CD4-positive, alpha-beta memory T cell (primary cell): ENCODE measurements at regions not wholly inside any gene's neighbourhood (a gene's known extent, or its start where the extent isn't known, plus 50 kb on each side); places are given as distances from the start of the nearest gene placed in this dataset.

Source experiments
- CTCF ChIA-PET: fragments of 350-600 bp; sonication (Branson Sonifier 250); formaldehyde crosslinking; loops from one replicate; lab custom pipeline; 2021; ENCODE audit warnings: inconsistent platforms; ENCODE audit not compliant: partially characterized antibody; lab: Charles Lee
- POLR2A ChIA-PET: fragments of 350-600 bp; sonication (Branson Sonifier 250); formaldehyde crosslinking; loops from one replicate; lab custom pipeline; 2021; ENCODE audit not compliant: partially characterized antibody; lab: Charles Lee
- DNase-seq, 5 donors: peaks; one replicate each; pipeline versions ENCODE4 v3.0.0 to v3.0.0-alpha.2; 2020 to 2022; ENCODE audit warnings: mixed read lengths in 1 of 5
- H3K27ac ChIP-seq: one replicate; pipeline ENCODE4 v1.7.0; 2013; ENCODE audit warnings: low read depth, low read length
- H3K27me3 ChIP-seq: 2 replicates; pipeline ENCODE4 v1.7.0; 2013; ENCODE audit warnings: mild to moderate bottlenecking, low read length, moderate library complexity; ENCODE audit not compliant: insufficient read depth
- H3K36me3 ChIP-seq: 2 replicates; pipeline ENCODE4 v1.7.0; 2013; ENCODE audit warnings: mild to moderate bottlenecking, low read length, moderate library complexity; ENCODE audit not compliant: insufficient read depth
- H3K4me1 ChIP-seq: 2 replicates; pipeline ENCODE4 v1.7.0; 2013; ENCODE audit warnings: mild to moderate bottlenecking, low read length, moderate library complexity; ENCODE audit not compliant: insufficient read depth
- H3K4me3 ChIP-seq, 2 donors: one replicate each; pipeline ENCODE4 v1.7.0; 2013; ENCODE audit warnings: low read length in 2 of 2, mild to moderate bottlenecking in 1 of 2
- H3K9me3 ChIP-seq, 2 donors: one replicate each; pipeline ENCODE4 v1.7.0; 2013; ENCODE audit warnings: low read length in 2 of 2, control low read depth in 1 of 2; ENCODE audit not compliant: control insufficient read depth in 1 of 2
- H3K27ac Mint-ChIP-seq, 7 donors: one replicate each; pipeline ENCODE4 v1.8.0; 2020 to 2021; ENCODE audit warnings: mixed read lengths in 7 of 7, mild to moderate bottlenecking in 6 of 7, inconsistent platforms in 3 of 7, moderate library complexity in 3 of 7
- H3K27me3 Mint-ChIP-seq, 2 donors: one replicate each; pipeline ENCODE4 v1.8.0; 2020 to 2021; ENCODE audit warnings: mixed read lengths in 2 of 2
- H3K36me3 Mint-ChIP-seq, 2 donors: one replicate each; pipeline ENCODE4 v1.8.0; 2020 to 2021; ENCODE audit warnings: mixed read lengths in 2 of 2, inconsistent platforms in 1 of 2, mild to moderate bottlenecking in 1 of 2
- H3K4me1 Mint-ChIP-seq, 4 donors: one replicate each; pipeline ENCODE4 v1.8.0; 2020 to 2021; ENCODE audit warnings: mixed read lengths in 4 of 4, mild to moderate bottlenecking in 1 of 4
- H3K4me3 Mint-ChIP-seq, 8 donors: one replicate each; pipeline ENCODE4 v1.8.0; 2020 to 2021; ENCODE audit warnings: mixed read lengths in 8 of 8, mild to moderate bottlenecking in 7 of 8, moderate library complexity in 6 of 8, inconsistent platforms in 3 of 8
- H3K9me3 Mint-ChIP-seq, 8 donors: one replicate each; pipeline ENCODE4 v1.8.0; 2020 to 2021; ENCODE audit warnings: mixed read lengths in 8 of 8, mild to moderate bottlenecking in 5 of 8, inconsistent platforms in 3 of 8, moderate library complexity in 1 of 8
- intact Hi-C: fragments of 100-400 bp; cut with micrococcal nuclease; formaldehyde crosslinking; loops from one replicate; pipeline ENCODE4 v1.15.1; 2023

DNA sequence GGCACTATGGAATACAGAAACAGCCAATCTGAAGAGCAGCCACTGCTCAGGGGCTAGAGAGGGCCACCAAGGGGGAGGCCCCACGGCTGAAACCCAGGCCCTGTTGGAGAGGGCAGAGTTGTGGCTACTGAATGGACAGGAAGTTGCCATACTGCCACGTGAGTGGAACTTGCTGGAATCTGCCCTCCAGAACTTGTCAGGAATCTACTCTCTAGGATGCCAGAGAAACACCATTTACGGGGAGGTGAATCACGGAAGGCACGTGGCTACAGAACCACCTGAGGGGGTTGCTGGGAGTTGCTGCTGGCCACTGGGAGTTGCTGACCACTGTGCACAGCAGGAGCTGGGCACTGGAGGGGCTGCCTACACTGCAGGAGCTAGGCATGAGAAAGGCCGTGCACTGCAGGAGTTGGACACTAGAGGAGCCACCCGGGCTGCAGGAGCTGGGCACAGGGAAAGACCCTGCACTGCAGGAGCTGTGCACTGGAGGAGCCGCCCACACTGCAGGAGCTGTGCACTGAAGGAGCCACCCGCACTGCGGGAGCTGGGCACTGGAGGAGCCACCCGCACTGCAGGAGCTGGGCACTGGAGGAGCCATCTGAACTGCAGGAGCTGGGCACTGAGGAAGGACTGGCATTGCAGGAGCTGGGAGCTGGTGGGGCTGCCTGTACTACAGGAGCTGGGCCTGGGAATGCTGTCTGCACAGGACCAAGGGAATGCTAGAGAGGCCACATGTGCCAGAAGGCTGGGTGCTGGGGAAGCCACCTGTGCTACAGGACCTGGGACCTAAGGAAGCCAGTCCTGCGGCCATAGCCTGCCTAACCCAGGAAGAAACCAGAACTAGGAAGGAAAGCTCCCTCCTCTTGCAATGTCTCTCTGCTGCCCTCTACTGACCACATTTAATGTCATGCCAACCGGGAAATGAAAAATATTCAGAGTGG, 343.4 kb downstream of the MATN1 start:
- peak; percentile 50 to 57 (median 56) for DNase-seq
- Histone ChIP-seq H3K4me3 (no peak overlapping the region), H3K27ac (no peak overlapping the region), H3K36me3 (no peaks in the 10 kb centered on the region), H3K27me3 (no peaks in the 10 kb centered on the region), H3K9me3 (no peaks in the 10 kb centered on the region), H3K4me1 (no peaks in the 10 kb centered on the region)
- ChIA-PET CTCF (interaction anchor here (0.6 to 2.2 kb wide), 20 partner anchors 9 to 1177 kb away, joined by 3 to 33 read pairs (median 4); partner anchors contain the start of genes MECR and PTPRU), POLR2A (no interaction called here)
- Mint-ChIP-seq H3K4me3 (peak overlapping the region in 1 of 8 donors; percentile 23), H3K27me3 (peaks cover 3 to 17% of the 10 kb centered on the region in 2 donors), H3K9me3 (no peaks in the 10 kb centered on the region), H3K27ac (no peak overlapping the region), H3K36me3 (no peaks in the 10 kb centered on the region), H3K4me1 (peaks cover 3 to 12% (median 5%) of the 10 kb centered on the region in 4 donors)
- intact Hi-C loops: loop anchor here (5.0 kb wide), 1 partner anchor 588 kb away; no protein-coding TSS in a partner anchor

DNA sequence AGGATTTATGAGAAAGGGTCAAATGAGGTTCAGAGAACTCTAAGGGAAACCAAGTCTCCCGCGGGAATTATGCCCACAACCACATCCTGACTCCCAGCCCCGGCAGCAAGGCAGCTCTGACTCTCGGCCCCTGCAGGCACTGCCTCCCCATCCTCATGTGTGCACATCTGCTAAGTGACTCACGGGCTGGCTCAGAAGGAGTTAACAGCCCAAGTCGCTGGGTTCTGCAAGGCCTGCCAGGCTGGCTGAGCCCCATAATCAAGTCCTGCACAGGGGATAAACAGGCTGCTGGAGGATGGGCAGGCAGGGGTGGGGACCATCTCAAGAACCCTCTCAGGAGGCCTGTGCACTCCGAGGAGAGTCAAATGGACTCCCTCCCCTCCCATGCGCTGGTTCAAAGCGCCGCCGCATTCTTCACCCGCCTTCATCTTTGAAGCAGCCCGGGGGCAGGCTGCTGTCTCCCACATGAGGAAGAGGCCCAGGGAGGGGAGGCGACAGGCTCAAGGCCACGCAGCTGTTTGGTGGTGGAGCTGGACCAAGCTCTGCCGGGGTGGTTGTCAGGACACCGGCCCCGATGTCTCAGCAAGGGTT, 344.3 kb downstream of the MATN1 start:
- no peak overlapping the region for H3K4me3 ChIP-seq
- no peak overlapping the region for H3K27ac Mint-ChIP-seq
- H3K27me3 ChIP-seq: no peaks in the 10 kb centered on the region
- no peak for DNase-seq
- H3K9me3 ChIP-seq: no peaks in the 10 kb centered on the region
- ChIA-PET CTCF (interaction anchor here (1.3 kb wide), 1 partner anchor 147 kb away, joined by 3 read pairs; no protein-coding TSS in a partner anchor), POLR2A (no interaction called here)
- peaks cover 3 to 12% (median 5%) of the 10 kb centered on the region in 4 donors for H3K4me1 Mint-ChIP-seq
- intact Hi-C loops: no loop called here
- H3K27ac ChIP-seq: no peak overlapping the region
- H3K9me3 Mint-ChIP-seq: no peaks in the 10 kb centered on the region
- H3K27me3 Mint-ChIP-seq: peaks cover 3 to 19% of the 10 kb centered on the region in 2 donors
- H3K4me3 Mint-ChIP-seq: no peak overlapping the region
- no peaks in the 10 kb centered on the region for H3K4me1 ChIP-seq
- H3K36me3 Mint-ChIP-seq: no peaks in the 10 kb centered on the region
- H3K36me3 ChIP-seq: no peaks in the 10 kb centered on the region

DNA sequence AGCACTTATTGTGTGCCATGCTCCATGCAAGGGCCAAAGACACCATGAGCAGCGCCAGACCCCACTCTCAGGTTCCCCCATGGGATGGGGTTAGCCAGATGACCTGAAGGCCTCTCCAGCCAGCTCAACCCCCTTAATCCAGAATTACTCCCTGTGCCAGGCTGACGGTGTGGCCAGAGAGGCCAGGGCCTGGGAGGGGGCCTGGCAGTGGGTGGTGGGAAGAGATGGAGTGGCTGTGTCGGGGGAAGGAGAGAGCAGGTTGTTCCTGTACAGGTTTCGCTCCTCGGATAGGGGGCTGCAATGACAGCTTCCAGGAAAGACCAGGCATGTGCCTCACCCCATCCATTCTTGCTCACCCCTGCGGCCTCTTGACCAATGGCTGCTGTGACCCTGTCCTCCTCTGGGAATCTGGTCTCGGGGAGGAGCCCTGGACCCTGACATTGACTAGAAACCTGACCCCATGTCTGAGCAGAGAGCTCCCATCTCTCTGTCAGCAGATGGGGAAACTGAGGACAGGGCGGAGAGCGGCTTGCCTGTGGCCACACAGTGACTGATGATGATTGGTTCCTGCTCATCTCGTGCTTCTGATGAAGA, 345.3 kb downstream of the MATN1 start:
- H3K27ac ChIP-seq: no peak overlapping the region
- CTCF ChIA-PET: interaction anchor here (1.2 kb wide), 1 partner anchor 13 kb away, joined by 4 read pairs; no protein-coding TSS in a partner anchor
- Mint-ChIP-seq H3K27ac (no peak overlapping the region), H3K36me3 (no peaks in the 10 kb centered on the region), H3K9me3 (no peaks in the 10 kb centered on the region), H3K4me1 (peaks cover 3 to 12% (median 5%) of the 10 kb centered on the region in 4 donors), H3K4me3 (no peak overlapping the region), H3K27me3 (peaks cover 3 to 20% of the 10 kb centered on the region in 2 donors)
- H3K4me1 ChIP-seq: no peaks in the 10 kb centered on the region
- no peaks in the 10 kb centered on the region for H3K36me3 ChIP-seq
- H3K9me3 ChIP-seq: no peaks in the 10 kb centered on the region
- intact Hi-C loops: no loop called here
- POLR2A ChIA-PET: no interaction called here
- H3K27me3 ChIP-seq: no peaks in the 10 kb centered on the region
- H3K4me3 ChIP-seq: no peak overlapping the region
- no peak for DNase-seq

DNA sequence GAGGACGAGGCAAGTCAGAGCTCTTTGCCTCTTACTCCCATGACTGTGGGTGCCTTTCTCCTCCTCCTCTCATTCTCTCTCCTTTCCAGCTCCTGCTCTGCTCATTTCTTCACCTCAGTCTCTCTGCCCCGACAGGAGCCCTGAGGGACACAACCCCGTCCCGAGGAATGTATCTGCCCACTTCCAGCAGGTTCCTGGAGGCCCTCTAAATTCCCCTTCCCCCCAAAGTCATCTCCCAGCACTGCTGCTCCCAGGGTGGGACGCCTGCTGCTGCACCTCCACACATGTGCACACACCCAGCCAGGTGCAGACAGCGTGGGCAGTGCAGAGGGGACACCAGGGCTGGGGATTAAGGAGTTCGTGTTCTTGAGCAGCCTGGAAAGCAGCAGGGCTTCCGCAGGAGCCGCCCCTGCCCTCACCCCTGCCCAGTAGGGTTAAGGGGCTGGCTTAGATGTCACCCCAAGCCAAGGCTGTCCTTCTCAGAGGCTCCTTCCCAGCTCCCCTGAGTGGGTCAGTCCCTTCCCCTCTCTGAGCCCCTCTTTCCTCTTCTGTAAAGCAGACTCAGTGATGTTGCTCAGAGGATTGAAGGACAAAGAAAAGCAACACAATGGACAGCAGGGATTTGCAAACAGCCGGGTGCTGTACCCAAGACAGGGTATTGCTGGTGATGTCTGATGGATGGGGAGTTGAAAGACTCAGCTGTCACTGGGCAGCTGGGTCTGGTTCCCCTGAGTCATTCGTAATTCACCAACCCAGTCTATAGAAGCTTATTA, 346.0 kb downstream of the MATN1 start:
- POLR2A ChIA-PET: no interaction called here
- H3K36me3 Mint-ChIP-seq: no peaks in the 10 kb centered on the region
- H3K9me3 Mint-ChIP-seq: no peaks in the 10 kb centered on the region
- H3K4me1 ChIP-seq: no peaks in the 10 kb centered on the region
- no peak overlapping the region for H3K4me3 ChIP-seq
- no peaks in the 10 kb centered on the region for H3K27me3 ChIP-seq
- no peaks in the 10 kb centered on the region for H3K9me3 ChIP-seq
- CTCF ChIA-PET: interaction anchor here (1.2 kb wide), 1 partner anchor 12 kb away, joined by 4 read pairs; no protein-coding TSS in a partner anchor
- H3K36me3 ChIP-seq: no peaks in the 10 kb centered on the region
- H3K27ac Mint-ChIP-seq: no peak overlapping the region
- peaks cover 3 to 12% (median 5%) of the 10 kb centered on the region in 4 donors for H3K4me1 Mint-ChIP-seq
- intact Hi-C loops: no loop called here
- peaks cover 3 to 21% of the 10 kb centered on the region in 2 donors for H3K27me3 Mint-ChIP-seq
- H3K27ac ChIP-seq: no peak overlapping the region
- DNase-seq: no peak
- H3K4me3 Mint-ChIP-seq: no peak overlapping the region

DNA sequence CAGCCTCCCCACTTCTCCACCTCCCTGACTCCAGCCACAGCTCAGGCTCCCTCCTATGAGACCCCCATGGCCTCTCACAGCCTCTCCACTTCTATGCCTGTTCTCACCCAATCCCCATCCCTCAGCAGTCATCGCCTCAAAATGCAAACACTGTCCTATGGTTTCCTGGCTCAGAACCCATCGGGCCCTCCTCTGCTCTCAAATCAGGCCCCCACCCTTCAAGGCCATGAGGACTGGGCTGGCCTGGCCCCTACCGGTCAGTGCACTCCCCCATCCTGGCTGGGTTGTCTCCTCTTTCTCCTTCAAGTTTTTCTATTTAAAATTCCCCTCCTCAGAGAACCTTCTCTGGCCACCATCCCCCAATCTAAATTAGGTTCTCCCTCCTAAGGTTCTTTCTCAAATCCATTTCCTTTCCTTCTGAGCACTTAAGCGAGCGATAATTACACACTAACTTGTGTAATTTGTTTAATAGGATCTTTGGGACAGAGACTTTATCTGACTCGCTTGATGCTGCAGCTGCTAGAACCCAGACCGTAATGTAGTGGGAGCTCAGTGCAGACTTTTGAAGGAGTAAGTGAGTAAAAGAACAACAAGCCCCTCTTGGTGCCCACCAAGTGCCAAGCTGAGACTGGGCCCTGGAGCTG, 347.2 kb downstream of the MATN1 start:
- H3K36me3 Mint-ChIP-seq: no peaks in the 10 kb centered on the region
- H3K36me3 ChIP-seq: no peaks in the 10 kb centered on the region
- ChIA-PET CTCF (no interaction called here), POLR2A (no interaction called here)
- H3K9me3 Mint-ChIP-seq: no peaks in the 10 kb centered on the region
- peaks cover 3 to 12% (median 5%) of the 10 kb centered on the region in 4 donors for H3K4me1 Mint-ChIP-seq
- no peaks in the 10 kb centered on the region for H3K4me1 ChIP-seq
- no peak overlapping the region for H3K27ac ChIP-seq
- no peaks in the 10 kb centered on the region for H3K9me3 ChIP-seq
- peaks cover 1 to 26% of the 10 kb centered on the region in 2 donors for H3K27me3 Mint-ChIP-seq
- H3K4me3 Mint-ChIP-seq: no peak overlapping the region
- intact Hi-C loops: no loop called here
- no peak overlapping the region for H3K4me3 ChIP-seq
- no peak for DNase-seq
- no peaks in the 10 kb centered on the region for H3K27me3 ChIP-seq
- peak overlapping the region in 1 of 7 donors; percentile 46 for H3K27ac Mint-ChIP-seq

DNA sequence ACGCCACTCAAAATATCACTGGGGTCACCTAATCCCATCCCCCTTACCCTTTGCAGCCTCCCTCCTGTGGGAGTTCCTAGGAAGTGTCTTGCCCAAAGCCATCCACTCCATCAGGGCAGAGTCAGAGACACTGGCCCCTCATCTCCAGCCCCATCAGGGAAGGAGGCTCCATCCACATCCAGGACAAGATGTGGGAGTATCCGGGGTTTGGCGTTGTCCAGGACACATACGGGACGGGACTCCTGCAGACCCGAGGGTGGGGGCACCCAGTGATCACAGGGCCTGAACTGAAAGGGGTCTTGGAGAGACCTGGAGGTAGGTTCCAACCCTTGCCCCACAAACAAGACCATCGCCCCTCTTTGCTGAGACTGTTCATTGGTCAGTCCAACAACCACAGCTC, 348.2 kb downstream of the MATN1 start:
- Histone ChIP-seq H3K36me3 (no peaks in the 10 kb centered on the region), H3K4me1 (no peaks in the 10 kb centered on the region), H3K4me3 (no peak overlapping the region), H3K27ac (no peak overlapping the region), H3K9me3 (no peaks in the 10 kb centered on the region), H3K27me3 (no peaks in the 10 kb centered on the region)
- H3K27ac Mint-ChIP-seq: no peak overlapping the region
- no peaks in the 10 kb centered on the region for H3K9me3 Mint-ChIP-seq
- H3K4me1 Mint-ChIP-seq: peaks cover 0 to 8% (median under 1%) of the 10 kb centered on the region in 4 donors
- CTCF ChIA-PET: no interaction called here
- H3K36me3 Mint-ChIP-seq: no peaks in the 10 kb centered on the region
- POLR2A ChIA-PET: no interaction called here
- no peak overlapping the region for H3K4me3 Mint-ChIP-seq
- DNase-seq: no peak
- intact Hi-C loops: no loop called here
- H3K27me3 Mint-ChIP-seq: peaks cover 1 to 22% of the 10 kb centered on the region in 2 donors
